ENCODE measurements at regions not wholly inside any gene's neighbourhood (a gene's known extent, or its start where the extent isn't known, plus 50 kb on each side); places are given as distances from the start of the nearest gene placed in this dataset.

DNA sequence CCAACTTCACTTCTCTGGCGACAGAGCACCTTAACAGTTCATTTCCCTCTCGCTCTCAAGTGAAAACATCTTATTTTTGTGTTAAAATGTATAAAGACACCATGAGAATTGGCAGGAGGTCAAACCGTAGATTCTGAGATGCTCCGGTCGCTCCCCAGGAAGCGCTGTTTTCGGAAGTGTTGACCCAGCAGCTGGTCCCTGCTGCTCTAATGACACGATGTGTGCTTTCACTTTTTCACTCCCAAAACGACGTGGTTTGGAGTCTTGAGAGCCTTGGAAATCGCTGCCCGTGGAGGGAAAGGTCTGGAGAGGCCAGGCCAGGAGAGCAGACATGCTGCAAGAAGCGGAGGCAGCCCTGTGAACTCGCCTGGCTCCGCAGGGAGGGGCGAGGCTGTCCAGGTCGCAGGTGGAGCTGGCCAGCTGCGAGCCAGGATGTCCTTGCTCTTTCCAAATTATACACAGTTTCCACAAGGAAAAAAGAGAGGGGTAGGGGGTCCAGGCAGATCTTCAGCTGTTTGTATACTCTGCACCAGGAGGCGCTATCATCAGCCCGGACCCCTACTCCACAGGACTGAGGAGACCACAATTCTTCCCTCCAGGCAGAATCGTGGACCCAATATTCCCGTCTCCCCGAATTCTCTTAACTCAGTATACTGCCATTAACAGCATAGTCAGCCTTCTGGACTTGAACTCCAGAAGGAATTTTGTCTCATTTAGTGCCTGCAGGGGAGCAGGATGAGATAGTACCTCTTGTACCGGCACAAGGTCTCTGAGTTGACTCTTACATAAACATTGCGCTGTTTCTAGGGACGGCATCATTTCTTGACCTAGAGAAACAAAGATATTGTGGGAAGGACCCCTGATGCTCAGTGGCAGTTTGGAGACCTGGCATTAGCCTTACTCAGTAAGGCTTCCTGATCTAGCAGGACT lies 248.6 kb upstream of the ANKRD55 start:
- peak overlapping the region; percentile 85 for H3K27ac ChIP-seq (ENCODE audit: insufficient read depth, low read length, poor library complexity, severe bottlenecking)
- H3K9me3 ChIP-seq (ENCODE audit: control insufficient read depth in 2 of 2, low read length in 2 of 2) = no peaks in the 10 kb centered on the region
- peaks cover 46% of the 10 kb centered on the region for H3K4me1 ChIP-seq (ENCODE audit: control insufficient read depth, insufficient read depth, low read length, poor library complexity, severe bottlenecking)
- H3K9me3 Mint-ChIP-seq = peaks cover 0 to 2% (median under 1%) of the 10 kb centered on the region in 7 donors
- H3K4me1 Mint-ChIP-seq = peaks cover 18 to 54% (median 31%) of the 10 kb centered on the region in 4 donors
- DNase-seq (peak in 2 of 3 donors; percentile 37 to 55), ATAC-seq (ENCODE audit: low read depth in 2 of 2) (no peak)
- no peaks in the 10 kb centered on the region for H3K36me3 ChIP-seq (ENCODE audit: control insufficient read depth, insufficient read depth, low read length)
- H3K27me3 ChIP-seq (ENCODE audit: control insufficient read depth, insufficient read depth, low read length) = no peaks in the 10 kb centered on the region
- peak overlapping the region; percentile 85 for H3K4me3 ChIP-seq (ENCODE audit: low read depth, low read length)
- no peaks in the 10 kb centered on the region for H3K36me3 Mint-ChIP-seq
- H3K27me3 Mint-ChIP-seq = peaks cover 4% of the 10 kb centered on the region
- peak overlapping the region; percentile 95 to 98 (median 97) for H3K27ac Mint-ChIP-seq
- H3K4me3 Mint-ChIP-seq = peak overlapping the region; percentile 90 to 96 (median 91)

DNA sequence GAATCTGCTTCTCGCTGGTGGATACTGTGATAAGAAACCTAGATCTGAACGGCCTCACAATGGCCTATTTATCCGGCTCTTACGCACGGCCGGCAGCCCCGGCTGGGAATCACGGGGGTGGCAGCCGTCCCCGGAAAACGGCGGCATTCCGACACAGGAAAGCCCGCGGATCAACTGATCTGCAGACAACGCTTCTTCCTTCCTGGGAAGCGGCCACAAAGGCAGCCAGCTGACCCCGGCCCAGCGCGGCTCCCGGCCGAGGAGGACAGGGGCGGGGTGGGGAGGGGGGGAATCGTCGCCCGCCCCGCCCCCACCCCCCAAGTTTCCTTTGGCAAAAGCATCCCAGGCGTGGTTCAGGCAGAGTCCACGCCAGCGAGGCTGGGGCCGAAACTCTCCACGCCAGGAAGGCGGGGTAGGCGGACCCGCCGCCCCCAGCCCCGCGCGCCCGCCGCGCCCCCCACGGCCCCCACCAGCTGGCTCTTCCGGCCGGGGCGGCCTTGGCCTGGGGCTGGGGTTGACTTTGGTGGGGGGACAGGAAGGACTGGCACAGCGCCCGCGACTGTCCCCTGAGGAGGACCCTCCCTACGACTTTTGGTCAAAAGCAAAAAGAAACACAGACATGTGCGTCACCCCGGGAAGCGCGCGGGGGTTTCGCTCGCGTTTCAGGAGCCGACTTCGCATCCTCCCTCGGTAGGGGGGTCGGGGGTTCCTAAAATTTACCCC lies 247.7 kb upstream of the ANKRD55 start:
- peak overlapping the region; percentile 85 for H3K4me3 ChIP-seq (ENCODE audit: low read depth, low read length)
- Mint-ChIP-seq H3K4me1 (peaks cover 20 to 61% (median 38%) of the 10 kb centered on the region in 4 donors), H3K36me3 (no peaks in the 10 kb centered on the region), H3K27me3 (peaks cover 4% of the 10 kb centered on the region), H3K27ac (peak overlapping the region; percentile 95 to 98 (median 97)), H3K9me3 (no peaks in the 10 kb centered on the region), H3K4me3 (peak overlapping the region; percentile 90 to 96 (median 91))
- H3K9me3 ChIP-seq (ENCODE audit: control insufficient read depth in 2 of 2, low read length in 2 of 2) = no peaks in the 10 kb centered on the region
- peak overlapping the region; percentile 85 for H3K27ac ChIP-seq (ENCODE audit: insufficient read depth, low read length, poor library complexity, severe bottlenecking)
- DNase-seq (peak in 1 of 3 donors; percentile 16), ATAC-seq (ENCODE audit: low read depth in 2 of 2) (no peak)
- H3K36me3 ChIP-seq (ENCODE audit: control insufficient read depth, insufficient read depth, low read length) = no peaks in the 10 kb centered on the region
- H3K27me3 ChIP-seq (ENCODE audit: control insufficient read depth, insufficient read depth, low read length) = no peaks in the 10 kb centered on the region
- H3K4me1 ChIP-seq (ENCODE audit: control insufficient read depth, insufficient read depth, low read length, poor library complexity, severe bottlenecking) = peaks cover 46% of the 10 kb centered on the region

GRCh38 chr5:56480078-56480704 lies 247.1 kb upstream of the ANKRD55 start:
- Histone ChIP-seq H3K9me3 (ENCODE audit: control insufficient read depth in 2 of 2, low read length in 2 of 2) (no peaks in the 10 kb centered on the region), H3K27me3 (ENCODE audit: control insufficient read depth, insufficient read depth, low read length) (no peaks in the 10 kb centered on the region), H3K27ac (ENCODE audit: insufficient read depth, low read length, poor library complexity, severe bottlenecking) (peak overlapping the region; percentile 85), H3K4me1 (ENCODE audit: control insufficient read depth, insufficient read depth, low read length, poor library complexity, severe bottlenecking) (peaks cover 46% of the 10 kb centered on the region), H3K4me3 (ENCODE audit: low read depth, low read length) (peak overlapping the region; percentile 78), H3K36me3 (ENCODE audit: control insufficient read depth, insufficient read depth, low read length) (no peaks in the 10 kb centered on the region)
- peak overlapping the region; percentile 86 to 93 (median 89) for H3K4me3 Mint-ChIP-seq
- DNase-seq = peak in 2 of 3 donors; percentile 34 to 39
- peaks cover 20 to 62% (median 37%) of the 10 kb centered on the region in 4 donors for H3K4me1 Mint-ChIP-seq
- peak overlapping the region; percentile 87 to 98 (median 89) for H3K27ac Mint-ChIP-seq
- ATAC-seq (ENCODE audit: low read depth in 2 of 2) = peak; percentile 38 to 50
- H3K36me3 Mint-ChIP-seq = no peaks in the 10 kb centered on the region
- no peaks in the 10 kb centered on the region for H3K9me3 Mint-ChIP-seq
- peaks cover 4% of the 10 kb centered on the region for H3K27me3 Mint-ChIP-seq

GRCh38 chr5:56479696-56480077 lies 246.6 kb upstream of the ANKRD55 start:
- Mint-ChIP-seq H3K27me3 (peaks cover 4% of the 10 kb centered on the region), H3K9me3 (no peaks in the 10 kb centered on the region), H3K4me1 (peaks cover 20 to 62% (median 37%) of the 10 kb centered on the region in 4 donors), H3K36me3 (no peaks in the 10 kb centered on the region), H3K27ac (peak overlapping the region; percentile 87 to 98 (median 89)), H3K4me3 (peak overlapping the region; percentile 86 to 93 (median 89))
- H3K27me3 ChIP-seq (ENCODE audit: control insufficient read depth, insufficient read depth, low read length) = no peaks in the 10 kb centered on the region
- H3K36me3 ChIP-seq (ENCODE audit: control insufficient read depth, insufficient read depth, low read length) = no peaks in the 10 kb centered on the region
- peaks cover 46% of the 10 kb centered on the region for H3K4me1 ChIP-seq (ENCODE audit: control insufficient read depth, insufficient read depth, low read length, poor library complexity, severe bottlenecking)
- DNase-seq (peak in 1 of 3 donors; percentile 35), ATAC-seq (ENCODE audit: low read depth in 2 of 2) (peak; percentile 5 to 21)
- H3K4me3 ChIP-seq (ENCODE audit: low read depth, low read length) = peak overlapping the region; percentile 78
- peak overlapping the region; percentile 85 for H3K27ac ChIP-seq (ENCODE audit: insufficient read depth, low read length, poor library complexity, severe bottlenecking)
- H3K9me3 ChIP-seq (ENCODE audit: control insufficient read depth in 2 of 2, low read length in 2 of 2) = no peaks in the 10 kb centered on the region

- Mint-ChIP-seq H3K4me3 (peak overlapping the region; percentile 86 to 93 (median 89)), H3K4me1 (peaks cover 20 to 62% (median 37%) of the 10 kb centered on the region in 4 donors), H3K27ac (peak overlapping the region; percentile 87 to 98 (median 89)), H3K36me3 (no peaks in the 10 kb centered on the region), H3K27me3 (peaks cover 1% of the 10 kb centered on the region), H3K9me3 (no peaks in the 10 kb centered on the region)
- DNase-seq (peak in 2 of 3 donors; percentile 25 to 35), ATAC-seq (ENCODE audit: low read depth in 2 of 2) (no peak)
- Histone ChIP-seq H3K36me3 (ENCODE audit: control insufficient read depth, insufficient read depth, low read length) (no peaks in the 10 kb centered on the region), H3K9me3 (ENCODE audit: control insufficient read depth in 2 of 2, low read length in 2 of 2) (no peaks in the 10 kb centered on the region), H3K27ac (ENCODE audit: insufficient read depth, low read length, poor library complexity, severe bottlenecking) (peak overlapping the region; percentile 85), H3K4me3 (ENCODE audit: low read depth, low read length) (peak overlapping the region; percentile 78), H3K27me3 (ENCODE audit: control insufficient read depth, insufficient read depth, low read length) (no peaks in the 10 kb centered on the region), H3K4me1 (ENCODE audit: control insufficient read depth, insufficient read depth, low read length, poor library complexity, severe bottlenecking) (peaks cover 46% of the 10 kb centered on the region)
Measured at GRCh38 chr5:56479126-56479525, 246.0 kb upstream of the ANKRD55 start.

DNA sequence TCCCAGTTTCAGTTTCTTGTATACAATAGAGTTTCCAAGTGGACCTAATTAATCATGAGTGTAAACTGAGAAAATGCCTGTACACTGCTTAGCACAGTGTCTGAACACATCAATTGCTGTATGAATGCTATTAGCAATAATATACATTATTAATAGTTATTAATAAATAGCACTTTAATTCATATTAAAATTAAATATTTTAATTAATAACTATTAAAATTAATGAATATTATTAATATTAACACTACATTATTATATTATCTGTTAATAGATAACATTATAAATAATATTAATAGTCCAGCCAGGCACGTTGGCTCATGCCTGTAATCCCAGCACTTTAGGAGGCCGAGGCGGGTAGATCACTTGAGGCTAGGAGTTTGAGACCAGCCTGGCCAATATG lies 244.9 kb upstream of the ANKRD55 start:
- Mint-ChIP-seq H3K4me1 (peaks cover 20 to 62% (median 37%) of the 10 kb centered on the region in 4 donors), H3K36me3 (no peaks in the 10 kb centered on the region), H3K9me3 (no peaks in the 10 kb centered on the region), H3K27me3 (no peaks in the 10 kb centered on the region), H3K27ac (peak overlapping the region in 2 of 3 donors; percentile 55 to 67), H3K4me3 (peak overlapping the region in 1 of 4 donors; percentile 55)
- no peaks in the 10 kb centered on the region for H3K36me3 ChIP-seq (ENCODE audit: control insufficient read depth, insufficient read depth, low read length)
- H3K27me3 ChIP-seq (ENCODE audit: control insufficient read depth, insufficient read depth, low read length) = no peaks in the 10 kb centered on the region
- DNase-seq (no peak), ATAC-seq (ENCODE audit: low read depth in 2 of 2) (no peak)
- no peaks in the 10 kb centered on the region for H3K9me3 ChIP-seq (ENCODE audit: control insufficient read depth in 2 of 2, low read length in 2 of 2)
- H3K4me1 ChIP-seq (ENCODE audit: control insufficient read depth, insufficient read depth, low read length, poor library complexity, severe bottlenecking) = peaks cover 46% of the 10 kb centered on the region
- peak overlapping the region; percentile 85 for H3K27ac ChIP-seq (ENCODE audit: insufficient read depth, low read length, poor library complexity, severe bottlenecking)
- H3K4me3 ChIP-seq (ENCODE audit: low read depth, low read length) = no peak overlapping the region

GRCh38 chr5:56476487-56476856 lies 243.3 kb upstream of the ANKRD55 start:
- no peaks in the 10 kb centered on the region for H3K9me3 Mint-ChIP-seq
- H3K27me3 Mint-ChIP-seq = no peaks in the 10 kb centered on the region
- H3K27ac Mint-ChIP-seq = peak overlapping the region in 2 of 3 donors; percentile 30 to 86
- DNase-seq (no peak), ATAC-seq (ENCODE audit: low read depth in 2 of 2) (no peak)
- peaks cover 18 to 46% (median 33%) of the 10 kb centered on the region in 4 donors for H3K4me1 Mint-ChIP-seq
- no peaks in the 10 kb centered on the region for H3K36me3 ChIP-seq (ENCODE audit: control insufficient read depth, insufficient read depth, low read length)
- H3K27ac ChIP-seq (ENCODE audit: insufficient read depth, low read length, poor library complexity, severe bottlenecking) = no peak overlapping the region
- no peak overlapping the region for H3K4me3 ChIP-seq (ENCODE audit: low read depth, low read length)
- H3K4me1 ChIP-seq (ENCODE audit: control insufficient read depth, insufficient read depth, low read length, poor library complexity, severe bottlenecking) = peaks cover 37% of the 10 kb centered on the region
- no peak overlapping the region for H3K4me3 Mint-ChIP-seq
- H3K27me3 ChIP-seq (ENCODE audit: control insufficient read depth, insufficient read depth, low read length) = no peaks in the 10 kb centered on the region
- H3K9me3 ChIP-seq (ENCODE audit: control insufficient read depth in 2 of 2, low read length in 2 of 2) = no peaks in the 10 kb centered on the region
- no peaks in the 10 kb centered on the region for H3K36me3 Mint-ChIP-seq

Measured in CD4-positive, CD25-positive, alpha-beta regulatory T cell (primary cell).